Upper lobe of left lung (tissue), 6 donors: ENCODE measurements at regions not wholly inside any gene's neighbourhood (a gene's known extent, or its start where the extent isn't known, plus 50 kb on each side); places are given as distances from the start of the nearest gene placed in this dataset.
"Not testable (repeated sequence)": the region's sequence is repeated elsewhere in the genome, so short reads cannot be mapped to it uniquely, and the experiment has no call there.

Experiments
- ATAC-seq, 2 donors: fragments of 200-7000 bp; cut with Tn5 transposase; one replicate each; pipeline ENCODE4 v1.9.1; 2022; ENCODE audit warnings: mild to moderate bottlenecking in 2 of 2, moderate library complexity in 2 of 2; ENCODE audit not compliant: low FRiP score in 2 of 2
- DNase-seq, 2 donors: peaks; one replicate each; pipeline ENCODE4 v3.0.0-alpha.2; 2019 to 2020
- H3K27ac ChIP-seq, 4 donors: fragments of 200-600 bp; sonication (generic); one replicate each; pipeline ENCODE4 v1.5.1; 2016 to 2019
- H3K27me3 ChIP-seq, 4 donors: fragments of 200-600 bp; sonication (generic); one replicate each; pipeline ENCODE4 v1.5.1; 2017 to 2019
- H3K36me3 ChIP-seq, 4 donors: fragments of 200-600 bp; sonication (generic); one replicate each; pipeline ENCODE4 v1.5.1; 2016 to 2019
- H3K4me1 ChIP-seq, 4 donors: fragments of 200-600 bp; sonication (generic); one replicate each; pipeline ENCODE4 v1.5.1; 2018 to 2019
- H3K4me3 ChIP-seq, 4 donors: fragments of 200-600 bp; sonication (generic); one replicate each; pipeline ENCODE4 v1.5.1; 2017 to 2019; ENCODE audit warnings: mild to moderate bottlenecking in 2 of 4, moderate library complexity in 1 of 4
- H3K9me3 ChIP-seq, 4 donors: fragments of 200-600 bp; sonication (generic); one replicate each; pipeline ENCODE4 v1.5.1; 2018 to 2019
- EP300 ChIP-seq, 4 donors: sonication (generic); formaldehyde crosslinking; IDR thresholded peaks; one replicate each; pipeline ENCODE4 v1.5.1; 2017; ENCODE audit warnings: antibody characterized with exemption in 4 of 4, control low read depth in 2 of 4
- POLR2A ChIP-seq, 4 donors: fragments of 450-650 bp; IDR thresholded peaks; one replicate each; pipeline ENCODE4 v1.5.1; 2016 to 2017; ENCODE audit warnings: antibody characterized with exemption in 4 of 4, mild to moderate bottlenecking in 2 of 4
- POLR2AphosphoS5 ChIP-seq, 2 donors: sonication (generic); formaldehyde crosslinking; IDR thresholded peaks; one replicate each; pipeline ENCODE4 v1.5.1; 2017; ENCODE audit warnings: antibody characterized with exemption in 2 of 2
- WGBS, 2 donors: methylation state at CpG; one replicate each; pipeline ENCODE4 v1.1.5; 2017 to 2018; 5-methylcytosine and 5-hydroxymethylcytosine counted together
- TF ChIP-seq, protein P1 (sequence below), 6 experiments: fragments of 450-650 bp in 4 of 6; fragments of 200-600 bp in 2 of 6; sonication (generic) in 2 of 6; IDR thresholded peaks; one replicate each; pipeline ENCODE4 v1.5.1; 2016 to 2019; ENCODE audit warnings: antibody characterized with exemption in 6 of 6
- donor health status: DM: no; HTN: no; CAD: no; lungs with moderate emphysema.
- donor health status: DM: no; HTN: yes; CAD: no; lungs with severe emphysema.

- 14 to 18% methylated on average over 13 to 17 of the region's 17 CpGs for WGBS, 2 donors
- peak; percentile 63 to 69 for ATAC-seq
- no peak overlapping the region for H3K27ac ChIP-seq
Measured at GRCh38 chr16:10256784-10257641, 74.8 kb upstream of the GRIN2A start.

DNA sequence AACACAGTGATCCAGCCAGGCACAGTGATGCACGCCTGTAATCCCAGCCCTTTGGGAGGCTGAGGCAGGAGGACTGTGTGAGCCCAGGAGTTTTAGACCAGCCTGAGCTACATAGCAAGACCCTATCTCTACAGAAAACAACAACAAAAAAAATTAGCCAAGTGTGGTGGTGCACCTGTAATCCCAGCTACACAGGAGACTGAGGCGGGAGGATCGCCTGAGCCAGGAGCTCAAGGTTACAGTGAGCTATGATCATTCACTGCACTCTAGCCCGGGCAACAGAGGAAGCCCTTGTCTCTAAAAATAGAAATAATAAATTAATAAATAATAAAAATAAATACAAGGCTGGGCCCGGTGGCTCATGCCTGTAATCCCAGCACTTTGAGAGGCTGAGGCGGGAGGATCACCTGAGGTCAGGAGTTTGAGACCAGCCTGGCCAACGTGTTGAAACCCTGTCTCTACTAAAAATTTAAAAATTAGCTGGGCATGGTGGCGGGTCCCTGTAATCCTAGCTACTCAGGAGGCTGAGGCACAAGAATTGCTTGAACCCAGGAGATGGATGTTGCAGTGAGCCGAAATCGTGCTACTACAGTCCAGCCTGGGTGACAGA, 75.5 kb upstream of the GRIN2A start:
- 82% methylated on average over 10 of the region's 10 CpGs for WGBS, 2 donors
- H3K4me1 ChIP-seq, H3K4me3 ChIP-seq, H3K9me3 ChIP-seq, DNase-seq, H3K27ac ChIP-seq, H3K36me3 ChIP-seq, H3K27me3 ChIP-seq, ATAC-seq: not testable (repeated sequence)

More at GRCh38 chr16:10256784-10257641, 74.8 kb upstream of the GRIN2A start:
- no peak overlapping the region for H3K4me3 ChIP-seq
- H3K9me3 ChIP-seq = no peaks in the 10 kb centered on the region
- DNase-seq = peak; percentile 29 to 30
- no peak for TF ChIP-seq POLR2A (IDR thresholded peaks at IDR 0.05)
- TF ChIP-seq, protein P1, sequence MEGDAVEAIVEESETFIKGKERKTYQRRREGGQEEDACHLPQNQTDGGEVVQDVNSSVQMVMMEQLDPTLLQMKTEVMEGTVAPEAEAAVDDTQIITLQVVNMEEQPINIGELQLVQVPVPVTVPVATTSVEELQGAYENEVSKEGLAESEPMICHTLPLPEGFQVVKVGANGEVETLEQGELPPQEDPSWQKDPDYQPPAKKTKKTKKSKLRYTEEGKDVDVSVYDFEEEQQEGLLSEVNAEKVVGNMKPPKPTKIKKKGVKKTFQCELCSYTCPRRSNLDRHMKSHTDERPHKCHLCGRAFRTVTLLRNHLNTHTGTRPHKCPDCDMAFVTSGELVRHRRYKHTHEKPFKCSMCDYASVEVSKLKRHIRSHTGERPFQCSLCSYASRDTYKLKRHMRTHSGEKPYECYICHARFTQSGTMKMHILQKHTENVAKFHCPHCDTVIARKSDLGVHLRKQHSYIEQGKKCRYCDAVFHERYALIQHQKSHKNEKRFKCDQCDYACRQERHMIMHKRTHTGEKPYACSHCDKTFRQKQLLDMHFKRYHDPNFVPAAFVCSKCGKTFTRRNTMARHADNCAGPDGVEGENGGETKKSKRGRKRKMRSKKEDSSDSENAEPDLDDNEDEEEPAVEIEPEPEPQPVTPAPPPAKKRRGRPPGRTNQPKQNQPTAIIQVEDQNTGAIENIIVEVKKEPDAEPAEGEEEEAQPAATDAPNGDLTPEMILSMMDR (IDR thresholded peaks at IDR 0.05) = peak; percentile 39 to 82 (median 69)
- no peaks in the 10 kb centered on the region for H3K27me3 ChIP-seq
- no peaks in the 10 kb centered on the region for H3K36me3 ChIP-seq
- peaks cover 0 to 3% (median 0%) of the 10 kb centered on the region in 4 donors for H3K4me1 ChIP-seq

DNA sequence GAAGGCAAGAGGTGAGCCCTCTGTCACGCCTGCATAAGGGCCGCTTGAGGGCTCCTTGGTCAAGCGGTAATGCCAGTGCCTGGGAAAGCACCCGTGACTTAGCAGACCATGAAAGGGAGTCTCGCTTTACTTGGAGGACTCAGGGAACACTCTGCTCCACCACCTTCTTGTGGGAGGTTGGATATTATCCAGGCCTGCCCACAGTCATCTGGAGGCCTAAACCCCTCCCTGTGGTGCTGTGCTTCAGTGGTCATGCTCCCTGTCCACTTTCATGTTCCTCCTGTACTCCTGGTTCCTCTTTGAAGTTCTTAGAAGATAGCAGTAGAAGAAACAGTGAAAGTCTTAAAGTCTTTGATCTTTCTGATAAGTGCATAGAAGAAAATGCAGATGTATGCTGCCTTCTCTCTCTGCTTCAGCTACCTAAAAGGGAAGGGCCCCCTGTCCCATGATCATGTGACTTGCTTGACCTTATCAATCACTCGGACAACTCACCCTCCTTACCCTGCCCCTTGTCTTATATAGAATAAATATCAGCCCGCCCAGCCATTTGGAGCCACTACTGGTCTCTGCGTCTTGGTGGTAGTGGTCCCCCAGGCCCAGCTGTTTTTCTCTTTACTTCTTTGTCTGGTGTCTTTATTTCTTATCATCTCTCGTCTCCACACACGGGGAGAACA, 76.8 kb upstream of the GRIN2A start:
- not testable (repeated sequence) for ATAC-seq, H3K36me3 ChIP-seq, H3K9me3 ChIP-seq, H3K27ac ChIP-seq, H3K4me3 ChIP-seq, H3K27me3 ChIP-seq, DNase-seq, H3K4me1 ChIP-seq
- 77 to 81% methylated on average over 10 of the region's 10 CpGs for WGBS, 2 donors

- Histone ChIP-seq H3K36me3 (no peaks in the 10 kb centered on the region), H3K27ac (no peak overlapping the region), H3K4me1 (peaks cover 0 to 3% (median 0%) of the 10 kb centered on the region in 4 donors), H3K9me3 (no peaks in the 10 kb centered on the region), H3K27me3 (no peaks in the 10 kb centered on the region), H3K4me3 (no peak overlapping the region)
- DNase-seq = no peak
- TF ChIP-seq, protein P1 (IDR thresholded peaks at IDR 0.05) = no peak
- TF ChIP-seq EP300 (IDR thresholded peaks at IDR 0.05) (no peak), POLR2A (IDR thresholded peaks at IDR 0.05) (no peak), POLR2AphosphoS5 (IDR thresholded peaks at IDR 0.05) (no peak)
- WGBS, 2 donors = 63% methylated on average over 11 of the region's 11 CpGs
- no peak for ATAC-seq
Measured at GRCh38 chr16:10261077-10261476, 78.8 kb upstream of the GRIN2A start.

DNA sequence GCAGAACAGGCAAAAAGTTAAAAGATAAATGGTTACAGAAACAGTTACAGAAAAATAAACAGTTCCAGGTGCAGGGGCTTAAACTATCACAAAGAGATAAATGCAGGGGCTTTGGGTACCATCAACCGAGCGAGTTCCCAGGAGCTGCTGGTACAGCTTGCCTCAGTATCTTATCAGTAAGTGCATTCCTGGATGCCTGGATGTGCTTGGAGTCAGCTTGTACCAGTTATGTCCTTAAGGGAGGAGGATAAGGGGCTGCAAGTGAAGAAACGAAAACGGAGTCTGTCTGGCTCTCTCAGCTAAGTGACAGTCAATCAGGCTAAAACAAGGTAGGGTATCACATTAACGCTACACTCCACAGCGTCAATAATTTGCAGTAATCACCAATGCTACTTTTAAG, 79.3 kb upstream of the GRIN2A start:
- not testable (repeated sequence) for ATAC-seq, H3K36me3 ChIP-seq, H3K9me3 ChIP-seq, H3K27me3 ChIP-seq, H3K4me3 ChIP-seq, H3K27ac ChIP-seq, DNase-seq, H3K4me1 ChIP-seq
- WGBS, 2 donors = 39 to 54% methylated on average over 6 of the region's 6 CpGs

GRCh38 chr16:10262377-10263132, 80.3 kb upstream of the GRIN2A start:
- no peak for DNase-seq

More at GRCh38 chr16:10262377-10263132, 80.3 kb upstream of the GRIN2A start:
- no peaks in the 10 kb centered on the region for H3K9me3 ChIP-seq
- ATAC-seq = no peak
- no peaks in the 10 kb centered on the region for H3K27me3 ChIP-seq
- H3K27ac ChIP-seq = no peak overlapping the region
- no peaks in the 10 kb centered on the region for H3K36me3 ChIP-seq
- H3K4me3 ChIP-seq = no peak overlapping the region
- no peaks in the 10 kb centered on the region for H3K4me1 ChIP-seq
- TF ChIP-seq POLR2A (IDR thresholded peaks at IDR 0.05) (no peak), POLR2AphosphoS5 (IDR thresholded peaks at IDR 0.05) (no peak), EP300 (IDR thresholded peaks at IDR 0.05) (no peak)
- TF ChIP-seq, protein P1 (IDR thresholded peaks at IDR 0.05) = no peak
- 85 to 89% methylated on average over 7 of the region's 7 CpGs for WGBS, 2 donors
